SK-N-MC (cell line): ENCODE measurements at regions not wholly inside any gene's neighbourhood (a gene's known extent, or its start where the extent isn't known, plus 50 kb on each side); places are given as distances from the start of the nearest gene placed in this dataset.

ENCODE experiments used
- EZH2 ChIP-seq: fragments of 200-600 bp; sonication (generic); IDR thresholded peaks from one replicate; pipeline ENCODE4 v1.6.1; 2017; ENCODE audit warnings: antibody characterized with exemption
- FOXP2 ChIP-seq: optimal IDR thresholded peaks from 2 replicates; pipeline ENCODE3; 2011; ENCODE audit warnings: mild to moderate bottlenecking, moderate library complexity; ENCODE audit not compliant: insufficient read depth; ENCODE audit errors: extremely low read length, control extremely low read depth
- POLR2AphosphoS5 ChIP-seq: IDR thresholded peaks from 2 replicates; pipeline ENCODE4 v1.6.1; 2012; ENCODE audit warnings: mild to moderate bottlenecking, low read depth, low read length, borderline replicate concordance

- TF ChIP-seq POLR2AphosphoS5, result no peak
- no peak for TF ChIP-seq EZH2
- no peak for TF ChIP-seq FOXP2
Measured at GRCh38 chrX:46325312-46325877, 219.8 kb downstream of the ZNF674 start.
